ENCODE measurements at regions not wholly inside any gene's neighbourhood (a gene's known extent, or its start where the extent isn't known, plus 50 kb on each side); places are given as distances from the start of the nearest gene placed in this dataset.

DNA sequence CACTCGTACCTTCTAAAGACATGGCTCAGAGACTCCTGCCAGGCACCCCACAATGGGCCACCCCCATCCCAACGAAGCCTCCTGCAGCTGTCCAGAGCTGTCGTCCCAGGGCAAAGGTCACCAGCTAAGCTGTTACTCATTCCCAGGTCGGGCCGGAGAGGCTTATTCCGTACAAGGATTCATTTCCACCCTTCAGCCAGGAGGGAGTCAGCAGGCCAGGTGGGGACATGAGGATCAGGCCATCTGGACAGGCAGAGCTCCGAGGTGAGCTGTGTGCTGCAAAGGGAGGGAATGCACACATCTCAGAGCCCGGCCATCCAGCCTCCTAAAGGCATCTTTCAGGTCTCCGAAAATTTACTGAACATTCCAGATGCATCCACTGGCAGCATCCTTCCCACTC lies 63.9 kb upstream of the NANOS1 start:
- DNase-seq (ENCODE audit: extremely low spot score): no peak
- CTCF ChIA-PET: no interaction called here
- TF ChIP-seq, protein P1, sequence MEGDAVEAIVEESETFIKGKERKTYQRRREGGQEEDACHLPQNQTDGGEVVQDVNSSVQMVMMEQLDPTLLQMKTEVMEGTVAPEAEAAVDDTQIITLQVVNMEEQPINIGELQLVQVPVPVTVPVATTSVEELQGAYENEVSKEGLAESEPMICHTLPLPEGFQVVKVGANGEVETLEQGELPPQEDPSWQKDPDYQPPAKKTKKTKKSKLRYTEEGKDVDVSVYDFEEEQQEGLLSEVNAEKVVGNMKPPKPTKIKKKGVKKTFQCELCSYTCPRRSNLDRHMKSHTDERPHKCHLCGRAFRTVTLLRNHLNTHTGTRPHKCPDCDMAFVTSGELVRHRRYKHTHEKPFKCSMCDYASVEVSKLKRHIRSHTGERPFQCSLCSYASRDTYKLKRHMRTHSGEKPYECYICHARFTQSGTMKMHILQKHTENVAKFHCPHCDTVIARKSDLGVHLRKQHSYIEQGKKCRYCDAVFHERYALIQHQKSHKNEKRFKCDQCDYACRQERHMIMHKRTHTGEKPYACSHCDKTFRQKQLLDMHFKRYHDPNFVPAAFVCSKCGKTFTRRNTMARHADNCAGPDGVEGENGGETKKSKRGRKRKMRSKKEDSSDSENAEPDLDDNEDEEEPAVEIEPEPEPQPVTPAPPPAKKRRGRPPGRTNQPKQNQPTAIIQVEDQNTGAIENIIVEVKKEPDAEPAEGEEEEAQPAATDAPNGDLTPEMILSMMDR (IDR thresholded peaks at IDR 0.05; ENCODE audit: control extremely low read depth, extremely low read depth, low read depth, missing control alignments): no peak
- POLR2A ChIA-PET: no interaction called here

DNA sequence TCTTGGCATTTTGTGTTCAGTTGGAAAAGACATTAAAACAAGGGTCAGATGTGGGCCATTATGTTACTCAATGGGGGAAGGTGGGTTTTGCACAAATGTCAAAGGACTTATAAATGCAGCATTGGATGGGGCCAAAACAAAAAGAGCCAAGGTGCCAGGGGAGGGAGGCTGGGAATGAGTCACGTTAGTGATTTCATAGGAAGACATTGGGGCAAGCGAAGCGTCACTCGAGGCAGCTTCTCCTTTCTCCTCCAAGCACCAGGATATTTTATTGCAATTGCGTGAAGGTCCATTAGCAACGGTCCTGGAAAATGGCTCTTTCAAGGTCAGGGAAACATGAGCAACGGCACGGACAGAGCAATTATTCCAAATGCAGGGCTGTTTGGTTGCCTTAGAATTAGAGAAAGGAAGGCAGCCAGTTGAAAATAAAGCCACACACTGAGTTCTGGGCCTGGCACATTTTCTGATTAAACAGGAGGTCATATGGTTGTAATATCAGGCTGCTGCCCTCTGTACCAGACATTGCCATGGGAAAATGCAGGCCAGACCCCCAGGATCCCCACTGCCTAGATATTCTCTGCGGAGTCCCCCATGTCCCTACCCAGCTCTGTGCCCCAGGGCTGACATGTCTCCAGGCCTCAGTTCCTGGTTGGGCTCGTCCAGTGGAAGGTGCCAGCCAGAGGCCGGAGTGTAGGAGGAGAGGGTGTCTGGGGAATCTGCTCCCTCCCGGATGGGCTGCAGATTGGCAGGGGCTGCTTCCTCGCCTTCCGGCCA lies 63.3 kb upstream of the NANOS1 start:
- POLR2A ChIA-PET: no interaction called here
- TF ChIP-seq, protein P1 (IDR thresholded peaks at IDR 0.05; ENCODE audit: control extremely low read depth, extremely low read depth, low read depth, missing control alignments): no peak
- CTCF ChIA-PET: no interaction called here
- DNase-seq (ENCODE audit: extremely low spot score): no peak

DNA sequence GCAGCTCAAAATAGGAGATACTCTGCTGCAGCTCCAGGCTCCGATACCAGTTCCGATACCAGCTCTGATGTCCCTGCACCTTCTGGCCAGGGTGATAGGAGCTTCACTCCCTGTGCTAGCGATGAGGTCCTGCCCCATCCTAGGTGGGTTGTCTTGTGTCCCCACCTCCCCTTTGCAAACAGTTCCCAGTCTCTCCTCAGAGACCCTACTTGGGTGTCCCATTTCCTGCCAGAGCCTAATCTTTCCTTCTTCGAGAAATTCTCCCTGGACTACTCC lies 62.7 kb upstream of the NANOS1 start:
- DNase-seq (ENCODE audit: extremely low spot score): no peak
- ChIA-PET POLR2A (no interaction called here), CTCF (no interaction called here)
- TF ChIP-seq, protein P1 (IDR thresholded peaks at IDR 0.05; ENCODE audit: control extremely low read depth, extremely low read depth, low read depth, missing control alignments): no peak

DNA sequence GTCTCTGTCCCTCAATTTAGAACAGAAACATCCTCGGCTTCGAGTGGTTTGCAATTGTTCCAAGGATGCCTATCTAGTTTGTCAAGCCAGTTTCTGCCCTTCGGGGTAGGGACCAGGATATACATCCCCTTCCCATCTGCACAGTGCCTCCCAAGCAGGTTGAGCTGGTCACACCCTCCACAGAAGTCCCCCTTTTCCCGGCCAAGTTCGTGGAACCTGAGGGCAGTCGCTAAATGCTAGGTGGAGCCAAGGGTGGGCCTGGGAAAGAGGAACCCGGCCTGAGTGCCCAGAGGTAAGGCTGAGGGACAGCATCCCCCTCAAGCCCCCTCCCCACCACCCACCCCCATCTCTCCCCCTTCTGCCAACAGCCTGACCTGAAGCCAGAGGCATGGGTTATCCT lies 62.4 kb upstream of the NANOS1 start:
- TF ChIP-seq, protein P1 (IDR thresholded peaks at IDR 0.05; ENCODE audit: control extremely low read depth, extremely low read depth, low read depth, missing control alignments): no peak
- no peak for DNase-seq (ENCODE audit: extremely low spot score)
- ChIA-PET POLR2A (no interaction called here), CTCF (no interaction called here)

DNA sequence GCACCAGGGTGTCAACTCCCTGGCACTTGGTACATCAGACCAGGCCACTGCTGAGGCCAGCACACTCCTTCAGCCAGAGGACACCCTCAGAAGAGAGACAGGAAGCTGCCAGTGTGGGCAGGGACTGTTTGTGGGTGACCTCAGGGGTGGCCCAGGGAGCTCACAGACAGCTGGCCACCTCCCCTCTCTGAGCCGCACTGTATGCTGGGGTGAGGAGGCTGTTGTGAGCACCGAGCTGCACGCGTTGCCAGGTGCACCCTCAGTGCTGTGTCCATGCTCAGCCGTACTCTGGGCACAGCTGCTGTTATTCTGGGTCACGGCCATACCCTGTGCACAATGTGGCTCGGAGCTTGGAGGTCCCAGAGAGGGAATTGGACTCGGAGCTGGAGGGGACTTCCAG lies 61.5 kb upstream of the NANOS1 start:
- ChIA-PET POLR2A (no interaction called here), CTCF (no interaction called here)

DNA sequence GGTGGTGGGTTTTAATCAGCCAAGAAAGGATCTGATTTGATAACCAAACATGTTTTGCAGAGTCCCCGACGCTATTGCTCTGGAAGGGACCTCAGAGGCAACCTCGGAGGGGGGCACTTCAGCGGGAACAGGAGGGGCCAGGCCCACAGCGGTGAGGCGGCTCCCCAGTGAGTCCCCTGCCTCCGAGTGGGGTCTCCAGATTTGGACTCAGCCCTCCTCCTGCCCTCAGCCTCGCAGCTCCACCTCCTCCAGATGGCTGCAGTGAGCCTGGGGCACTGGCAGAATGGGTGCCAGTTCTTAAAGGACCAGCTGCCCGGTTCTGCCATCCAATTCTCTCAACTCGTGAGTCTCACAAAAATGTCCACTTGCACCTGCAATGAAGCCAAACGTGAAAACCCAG lies 61.0 kb upstream of the NANOS1 start:
- DNase-seq (ENCODE audit: extremely low spot score): no peak
- POLR2A ChIA-PET: no interaction called here
- TF ChIP-seq, protein P1 (IDR thresholded peaks at IDR 0.05; ENCODE audit: control extremely low read depth, extremely low read depth, low read depth, missing control alignments): no peak
- CTCF ChIA-PET: no interaction called here

More for the DNA sequence above, 61.5 kb upstream of the NANOS1 start:
- no peak for DNase-seq (ENCODE audit: extremely low spot score)
- TF ChIP-seq, protein P1 (IDR thresholded peaks at IDR 0.05; ENCODE audit: control extremely low read depth, extremely low read depth, low read depth, missing control alignments): no peak

DNA sequence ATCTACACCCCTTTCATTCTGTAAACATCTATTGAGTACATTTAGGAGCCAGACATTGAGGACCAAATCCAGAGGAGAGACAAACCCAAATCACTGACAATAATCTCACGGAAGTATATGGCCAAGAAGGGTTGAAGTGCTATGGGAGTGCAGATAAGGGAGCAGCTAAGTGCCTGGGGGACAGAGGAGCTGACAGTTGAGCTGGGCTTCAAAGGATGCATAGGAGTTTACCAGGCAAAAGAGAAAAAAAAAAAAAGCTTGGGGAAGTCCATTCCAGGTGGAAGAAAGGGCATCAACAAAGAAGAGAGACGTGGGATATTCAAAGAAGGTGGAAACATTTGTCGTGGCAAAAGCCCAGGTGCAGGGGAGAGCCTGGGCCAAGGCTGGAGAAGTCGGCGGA lies 60.5 kb upstream of the NANOS1 start:
- POLR2A ChIA-PET: no interaction called here
- CTCF ChIA-PET: no interaction called here
- no peak for DNase-seq (ENCODE audit: extremely low spot score)
- TF ChIP-seq, protein P1 (IDR thresholded peaks at IDR 0.05; ENCODE audit: control extremely low read depth, extremely low read depth, low read depth, missing control alignments): no peak

All from GM10248 (cell line).